Retinal pigment epithelial cell (primary cell): ENCODE measurements at regions not wholly inside any gene's neighbourhood (a gene's known extent, or its start where the extent isn't known, plus 50 kb on each side); places are given as distances from the start of the nearest gene placed in this dataset.

Experiments used
- DNase-seq: peaks from one replicate; pipeline ENCODE4 v3.0.0-alpha.2; 2010; ENCODE audit warnings: low read depth
- H3K4me3 ChIP-seq: 2 replicates; pipeline ENCODE4 v1.5.1; 2011; ENCODE audit warnings: mild to moderate bottlenecking, low read length, control low read depth, moderate library complexity
- CTCF ChIP-seq: conservative IDR thresholded peaks from 2 replicates; pipeline ENCODE4 v1.5.1; 2011; ENCODE audit warnings: low read depth, low read length, control low read depth, inconsistent platforms

GRCh38 chr18:51525453-51526225, 328.2 kb upstream of the MEX3C start:
- no peak overlapping the region for H3K4me3 ChIP-seq
- DNase-seq, result no peak
- TF ChIP-seq CTCF, result no peak

GRCh38 chr18:51527826-51528225, 330.3 kb upstream of the MEX3C start:
- DNase-seq, result no peak
- H3K4me3 ChIP-seq, result no peak overlapping the region
- TF ChIP-seq CTCF, result no peak

- no peak for TF ChIP-seq CTCF
- no peak for DNase-seq
- no peak overlapping the region for H3K4me3 ChIP-seq
Observed at GRCh38 chr18:51531501-51531900, 334.0 kb upstream of the MEX3C start.

GRCh38 chr18:51537487-51537886, 340.0 kb upstream of the MEX3C start:
- peak; percentile 47 for TF ChIP-seq CTCF
- no peak overlapping the region for H3K4me3 ChIP-seq
- DNase-seq, result peak; percentile 14

GRCh38 chr18:51540562-51540961, 343.1 kb upstream of the MEX3C start:
- no peak overlapping the region for H3K4me3 ChIP-seq
- no peak for DNase-seq
- no peak for TF ChIP-seq CTCF

GRCh38 chr18:51541230-51541629, 343.7 kb upstream of the MEX3C start:
- DNase-seq, result no peak
- TF ChIP-seq CTCF, result no peak
- H3K4me3 ChIP-seq, result no peak overlapping the region

GRCh38 chr18:51543658-51544155, 346.2 kb upstream of the MEX3C start:
- no peak overlapping the region for H3K4me3 ChIP-seq
- no peak for DNase-seq
- TF ChIP-seq CTCF, result no peak
